ENCODE measurements at regions not wholly inside any gene's neighbourhood (a gene's known extent, or its start where the extent isn't known, plus 50 kb on each side); places are given as distances from the start of the nearest gene placed in this dataset.

- DNase-seq (ENCODE audit: low read depth, low spot score) (no peak), FAIRE-seq (no peak)
- no peak overlapping the region for H3K4me2 ChIP-seq (ENCODE audit: insufficient read depth, low read length)
- no peaks in the 10 kb centered on the region for H3K9me1 ChIP-seq (replicated peaks; ENCODE audit: control insufficient read depth, extremely low read depth, insufficient read depth, low read length)
- TF ChIP-seq FOS (IDR thresholded peaks at IDR 0.05; ENCODE audit: borderline replicate concordance, insufficient read depth, low read length) (no peak), MYC (IDR thresholded peaks at IDR 0.05; ENCODE audit: low read depth, low read length) (no peak), EZH2 (IDR thresholded peaks at IDR 0.05; ENCODE audit: borderline replicate concordance, low read depth, low read length, severe bottlenecking) (no peak), MAX (IDR thresholded peaks at IDR 0.05; ENCODE audit: insufficient read depth, insufficient read length) (no peak), GATA2 (IDR thresholded peaks at IDR 0.05; ENCODE audit: insufficient read depth, insufficient read length, low read depth, low read length) (no peak), POLR2AphosphoS5 (IDR thresholded peaks at IDR 0.05; ENCODE audit: insufficient read depth, low read depth, low read length) (no peak), CTCF (IDR thresholded peaks at IDR 0.05; ENCODE audit: extremely low read depth in 1 of 2, insufficient read depth in 1 of 2, low read depth in 1 of 2, low read length in 2 of 2) (no peak), JUN (IDR thresholded peaks at IDR 0.05; ENCODE audit: borderline replicate concordance, insufficient read depth, insufficient read length, low read depth) (no peak), POLR2A (IDR thresholded peaks at IDR 0.05; ENCODE audit: low read depth, low read length) (no peak)
- no peak overlapping the region for H3K9ac ChIP-seq (replicated peaks; ENCODE audit: extremely low read depth, insufficient read depth, low read length)
- intact Hi-C loops (cut with micrococcal nuclease), result no loop called here
- dilution Hi-C loops (cut with MboI; ENCODE audit: extremely low pct_ligation_motif_present, low sequenced_read_pairs), result no loop called here
- ChIA-PET POLR2A (no interaction called here), CTCF (interaction anchor here (1.0 kb wide), 1 partner anchor 8 kb away, joined by 3 read pairs; no protein-coding TSS in a partner anchor)
- no peaks in the 10 kb centered on the region for H3K4me1 ChIP-seq (ENCODE audit: control insufficient read depth, extremely low read depth, insufficient read depth, low read length)
- H3K27me3 ChIP-seq (ENCODE audit: control insufficient read depth in 2 of 2, insufficient read depth in 2 of 2, low read length in 2 of 2), result no peaks in the 10 kb centered on the region
- no peaks in the 10 kb centered on the region for H3K9me3 ChIP-seq (replicated peaks; ENCODE audit: control insufficient read depth, insufficient read depth, low read length)
- no peak overlapping the region for H3K4me3 ChIP-seq (replicated peaks in 1 of 3; ENCODE audit: insufficient read depth in 1 of 3, low read depth in 1 of 3, low read length in 3 of 3)
- H2AFZ ChIP-seq (ENCODE audit: low read depth, low read length), result no peak overlapping the region
- H3K79me2 ChIP-seq (ENCODE audit: control insufficient read depth, insufficient read depth, low read length), result no peaks in the 10 kb centered on the region
- H3K27ac ChIP-seq (ENCODE audit: insufficient read depth, low read depth, low read length), result no peak overlapping the region
- H4K20me1 ChIP-seq (replicated peaks; ENCODE audit: control insufficient read depth, extremely low read depth, insufficient read depth, low read length), result no peaks in the 10 kb centered on the region
- H3K36me3 ChIP-seq (ENCODE audit: control insufficient read depth in 2 of 2, extremely low read depth in 1 of 2, insufficient read depth in 2 of 2, low read length in 2 of 2), result no peaks in the 10 kb centered on the region
- no TSS peak for BruUV-seq (replicated peaks)
Observed at GRCh38 chr2:185638771-185639170, 99.8 kb upstream of the FSIP2 start.

All from endothelial cell of umbilical vein (primary cell).